SK-N-SH (cell line): ENCODE measurements at regions not wholly inside any gene's neighbourhood (a gene's known extent, or its start where the extent isn't known, plus 50 kb on each side); places are given as distances from the start of the nearest gene placed in this dataset.

ENCODE experiments used
- CTCF ChIA-PET: fragments of 300-600, 350-600 bp; formaldehyde crosslinking; extraction: SDS; loops from one replicate; lab custom pipeline; 2021; lab: Yijun Ruan, JAX
- POLR2A ChIA-PET: fragments of 350-600 bp; sonication (Branson Sonifier 250); formaldehyde crosslinking; extraction: SDS; loops from one replicate; lab custom pipeline; 2020; ENCODE audit warnings: antibody characterized with exemption, inconsistent platforms; lab: Yijun Ruan, JAX
- DNase-seq: peaks from one replicate; pipeline ENCODE4 v3.0.0; 2012
- H2AFZ ChIP-seq: fragments of 200-600 bp; sonication (generic); 2 replicates; pipeline ENCODE4 v1.8.1; 2016; ENCODE audit warnings: antibody characterized with exemption, mild to moderate bottlenecking, low read depth
- H3F3A ChIP-seq: fragments of 200-600 bp; sonication (generic); replicated peaks from 2 replicates; pipeline ENCODE3; 2016; ENCODE audit warnings: antibody characterized with exemption, mild to moderate bottlenecking; ENCODE audit not compliant: insufficient read depth
- H3K27ac ChIP-seq, 2 experiments: fragments of 200-500 bp in 1 of 2; fragments of 200-600 bp in 1 of 2; sonication (Bioruptor generic) in 1 of 2; sonication (generic), shearing (Covaris generic) in 1 of 2; 2 replicates each; pipeline versions ENCODE4 v1.5.1 to v1.6.1; 2014 to 2016; ENCODE audit warnings: low read depth in 2 of 2, inconsistent platforms in 1 of 2, low read length in 1 of 2, mild to moderate bottlenecking in 1 of 2, mixed read lengths in 1 of 2
- H3K27me3 ChIP-seq: fragments of 200-600 bp; sonication (generic), shearing (Covaris generic); 2 replicates; pipeline ENCODE4 v1.6.1; 2016; ENCODE audit warnings: mixed run types; ENCODE audit not compliant: insufficient read depth
- H3K36me3 ChIP-seq, 2 experiments: fragments of 200-500 bp in 1 of 2; fragments of 200-600 bp in 1 of 2; sonication (Bioruptor generic) in 1 of 2; sonication (generic) in 1 of 2; replicated peaks in 1 of 2; 2 replicates each; pipeline versions ENCODE3 to v1.5.1; 2014 to 2016; ENCODE audit warnings: low read length in 1 of 2, mild to moderate bottlenecking in 1 of 2; ENCODE audit not compliant: insufficient read depth in 2 of 2, control insufficient read depth in 1 of 2
- H3K4me1 ChIP-seq, 2 experiments: fragments of 200-500 bp in 1 of 2; fragments of 200-600 bp in 1 of 2; sonication (Bioruptor generic) in 1 of 2; sonication (generic), shearing (Covaris generic) in 1 of 2; 2 replicates each; pipeline versions ENCODE4 v1.5.1 to v1.6.1; 2014 to 2016; ENCODE audit warnings: low read depth in 1 of 2, low read length in 1 of 2, mixed run types in 1 of 2; ENCODE audit not compliant: insufficient read depth in 2 of 2, control insufficient read depth in 1 of 2
- H3K4me2 ChIP-seq: fragments of 200-600 bp; sonication (generic), shearing (Covaris generic); 2 replicates; pipeline ENCODE4 v1.6.1; 2017; ENCODE audit warnings: mixed run types
- H3K4me3 ChIP-seq, 2 experiments: fragments of 200-500 bp in 1 of 2; fragments of 200-600 bp in 1 of 2; sonication (Bioruptor generic) in 1 of 2; sonication (generic), shearing (Covaris generic) in 1 of 2; 2 replicates each; pipeline versions ENCODE4 v1.5.1 to v1.8.1; 2014 to 2016; ENCODE audit warnings: low read depth in 2 of 2, inconsistent platforms in 1 of 2, low read length in 1 of 2, mild to moderate bottlenecking in 1 of 2, mixed read lengths in 1 of 2, moderate library complexity in 1 of 2
- H3K79me2 ChIP-seq: fragments of 200-600 bp; sonication (generic); 2 replicates; pipeline ENCODE4 v1.8.1; 2017; ENCODE audit warnings: mild to moderate bottlenecking; ENCODE audit not compliant: insufficient read depth
- H3K9ac ChIP-seq: fragments of 200-600 bp; sonication (generic); 2 replicates; pipeline ENCODE4 v1.6.1; 2017; ENCODE audit warnings: mixed run types
- H3K9me2 ChIP-seq: fragments of 200-600 bp; sonication (generic); 2 replicates; pipeline ENCODE4 v1.6.1; 2017; ENCODE audit warnings: mixed run types
- H3K9me3 ChIP-seq: fragments of 200-600 bp; sonication (generic); 2 replicates; pipeline ENCODE4 v1.6.1; 2017; ENCODE audit warnings: mixed run types, mild to moderate bottlenecking, moderate library complexity
- H4K20me1 ChIP-seq: fragments of 200-600 bp; sonication (generic); 2 replicates; pipeline ENCODE4 v1.6.1; 2017; ENCODE audit warnings: mild to moderate bottlenecking, mixed run types; ENCODE audit not compliant: insufficient read depth
- CHD2 ChIP-seq: fragments of 150-350 bp; IDR thresholded peaks from 2 replicates; pipeline ENCODE4 v1.6.1; 2018; ENCODE audit warnings: low read length; ENCODE audit not compliant: partially characterized antibody
- EP300 ChIP-seq, 2 experiments: IDR thresholded peaks; 2 replicates each; pipeline versions ENCODE4 v1.4.0 to v1.6.1; 2012; ENCODE audit warnings: borderline replicate concordance in 1 of 2, low read depth in 1 of 2, low read length in 1 of 2
- FOSL2 ChIP-seq: IDR thresholded peaks from 2 replicates; pipeline ENCODE4 v1.4.0; 2012; ENCODE audit warnings: low read depth, mild to moderate bottlenecking, moderate library complexity, borderline replicate concordance
- FOXJ3 ChIP-seq: sonication (generic); formaldehyde crosslinking; IDR thresholded peaks from 2 replicates; pipeline ENCODE4 v1.5.1; 2020; ENCODE audit warnings: mild to moderate bottlenecking, missing genetic modification reagents
- GABPA ChIP-seq: IDR thresholded peaks from 2 replicates; pipeline ENCODE4 v1.4.0; 2012; ENCODE audit warnings: low read depth, mild to moderate bottlenecking
- GATA2 ChIP-seq: sonication (generic); formaldehyde crosslinking; IDR thresholded peaks from 2 replicates; pipeline ENCODE4 v1.5.0; 2020; ENCODE audit warnings: mild to moderate bottlenecking, missing genetic modification reagents
- JUND ChIP-seq: IDR thresholded peaks from 2 replicates; pipeline ENCODE4 v1.4.0; 2012
- MXI1 ChIP-seq: IDR thresholded peaks from 2 replicates; pipeline ENCODE4 v1.6.1; 2012; ENCODE audit warnings: mild to moderate bottlenecking, low read depth, low read length, improper control_type of control experiment
- NRF1 ChIP-seq: IDR thresholded peaks from 2 replicates; pipeline ENCODE4 v1.6.1; 2012; ENCODE audit warnings: low read depth, mild to moderate bottlenecking, low read length
- PBX3 ChIP-seq: IDR thresholded peaks from 2 replicates; pipeline ENCODE4; 2012
- POLR2AphosphoS5 ChIP-seq: IDR thresholded peaks from 2 replicates; pipeline ENCODE4 v1.6.1; 2012; ENCODE audit warnings: low read depth, low read length
- RAD21 ChIP-seq: IDR thresholded peaks from 2 replicates; pipeline ENCODE4 v1.6.1; 2012; ENCODE audit warnings: mild to moderate bottlenecking, low read length
- RCOR1 ChIP-seq: fragments of 150-350 bp; IDR thresholded peaks from 2 replicates; pipeline ENCODE4 v1.6.1; 2017; ENCODE audit warnings: antibody characterized with exemption, low read length
- RFX5 ChIP-seq: IDR thresholded peaks from 2 replicates; pipeline ENCODE4 v1.6.1; 2012; ENCODE audit warnings: mild to moderate bottlenecking, improper control_type of control experiment, low read length
- TCF12 ChIP-seq: IDR thresholded peaks from 2 replicates; pipeline ENCODE4 v1.4.0; 2012
- TEAD4 ChIP-seq: IDR thresholded peaks from 2 replicates; pipeline ENCODE4 v1.4.0; 2012; ENCODE audit warnings: mild to moderate bottlenecking, borderline replicate concordance; ENCODE audit not compliant: insufficient read depth
- USF2 ChIP-seq: fragments of 150-350 bp; IDR thresholded peaks from 2 replicates; pipeline ENCODE4 v1.6.1; 2017; ENCODE audit warnings: antibody characterized with exemption, low read length, low read depth, borderline replicate concordance
- YY1 ChIP-seq: IDR thresholded peaks from 2 replicates; pipeline ENCODE4 v1.4.0; 2012; ENCODE audit warnings: low read depth, mild to moderate bottlenecking

- TF ChIP-seq MXI1 (no peak), EP300 (IDR thresholded peaks at IDR 0.05; ENCODE audit: borderline replicate concordance in 1 of 2, low read depth in 1 of 2, low read length in 1 of 2) (peak in 1 of 2 experiments; percentile 96; a peak in 2 of 4 replicates), NRF1 (no peak), GABPA (no peak), TEAD4 (peak; percentile 94), JUND (peak; percentile 87), FOXJ3 (no peak), CHD2 (no peak), RFX5 (no peak), POLR2AphosphoS5 (peak; percentile 63; the same call in 1 of the 2 replicates), RAD21 (no peak), YY1 (no peak), PBX3 (peak; percentile 95), USF2 (no peak), FOSL2 (peak; percentile 68)
Measured at GRCh38 chr5:125367702-125368101, 621.3 kb upstream of the ZNF608 start (continued).

- no peak overlapping the region for H2AFZ ChIP-seq
- CTCF ChIA-PET: no interaction called here
Measured at GRCh38 chr5:125370461-125371205, 624.2 kb upstream of the ZNF608 start.

More at GRCh38 chr5:125370461-125371205, 624.2 kb upstream of the ZNF608 start:
- Histone ChIP-seq H3K4me3 (no peak overlapping the region), H3K36me3 (no peaks in the 10 kb centered on the region), H4K20me1 (no peaks in the 10 kb centered on the region), H3K9me3 (no peaks in the 10 kb centered on the region), H3K9me2 (no peaks in the 10 kb centered on the region), H3K9ac (no peak overlapping the region), H3F3A (peaks cover 16% of the 10 kb centered on the region), H3K79me2 (no peaks in the 10 kb centered on the region), H3K4me1 (peaks cover 30 to 46% of the 10 kb centered on the region in 2 experiments; a peak in 3 of 4 replicates), H3K27ac (no peak overlapping the region; a peak in 2 of 4 replicates), H3K4me2 (no peak overlapping the region), H3K27me3 (no peaks in the 10 kb centered on the region)
- TF ChIP-seq TCF12: peak; percentile 39
- no peak for TF ChIP-seq RCOR1
- peak; percentile 16; the same call in 1 of the 2 replicates for TF ChIP-seq GATA2 (CRISPR knock-in tag)
- peak; percentile 5; the same call in 1 of the 2 replicates for TF ChIP-seq PBX3
- TF ChIP-seq NRF1: no peak
- no peak; the same call in 1 of the 2 replicates for TF ChIP-seq FOSL2
- TF ChIP-seq USF2: no peak
- no peak for DNase-seq
- POLR2A ChIA-PET: interaction anchor here (0.6 to 0.8 kb wide), 2 partner anchors 61 to 623 kb away, joined by 3 to 4 read pairs; no protein-coding TSS in a partner anchor
